22Rv1 (cell line): ENCODE measurements at regions not wholly inside any gene's neighbourhood (a gene's known extent, or its start where the extent isn't known, plus 50 kb on each side); places are given as distances from the start of the nearest gene placed in this dataset.

Experiments
- H3K27ac ChIP-seq: fragments of 450-650 bp; 2 replicates; pipeline ENCODE4 v1.5.1; 2017
- CTCF ChIP-seq: fragments of 450-650 bp; IDR thresholded peaks from 2 replicates; pipeline ENCODE4 v1.5.1; 2017; ENCODE audit warnings: mild to moderate bottlenecking
- ZFX ChIP-seq: fragments of 450-650 bp; IDR thresholded peaks from 2 replicates; pipeline ENCODE4 v1.6.1; 2017; ENCODE audit warnings: antibody characterized with exemption, borderline replicate concordance

GRCh38 chr4:66351761-66352160, 681.5 kb upstream of the EPHA5 start:
- TF ChIP-seq ZFX (no peak), CTCF (no peak)
- H3K27ac ChIP-seq, result no peak overlapping the region

- TF ChIP-seq CTCF (no peak), ZFX (no peak)
Measured at GRCh38 chr4:66340286-66340893, 670.1 kb upstream of the EPHA5 start.

GRCh38 chr4:66339007-66339406, 668.7 kb upstream of the EPHA5 start:
- TF ChIP-seq CTCF (no peak), ZFX (no peak)
- no peak overlapping the region for H3K27ac ChIP-seq

More at GRCh38 chr4:66340286-66340893, 670.1 kb upstream of the EPHA5 start:
- no peak overlapping the region for H3K27ac ChIP-seq

GRCh38 chr4:66331761-66332160, 661.5 kb upstream of the EPHA5 start:
- no peak overlapping the region for H3K27ac ChIP-seq
- TF ChIP-seq ZFX (no peak), CTCF (no peak)

- TF ChIP-seq ZFX (no peak), CTCF (no peak)
- no peak overlapping the region for H3K27ac ChIP-seq
Measured at GRCh38 chr4:66330125-66330524, 659.8 kb upstream of the EPHA5 start.

GRCh38 chr4:66328803-66329574, 658.7 kb upstream of the EPHA5 start:
- H3K27ac ChIP-seq, result no peak overlapping the region
- TF ChIP-seq ZFX (no peak), CTCF (no peak)
